Smooth muscle cell (in vitro differentiated cells): ENCODE measurements at regions not wholly inside any gene's neighbourhood (a gene's known extent, or its start where the extent isn't known, plus 50 kb on each side); places are given as distances from the start of the nearest gene placed in this dataset.

Experiments used
- DNase-seq: peaks from one replicate; lab custom pipeline; 2025; ENCODE audit not compliant: unreplicated experiment; lab: John Stamatoyannopoulos, UW
- H2AFZ ChIP-seq: fragments of 200-600 bp; sonication (generic); 2 replicates; pipeline ENCODE4 v1.6.0; 2016; ENCODE audit warnings: antibody characterized with exemption, low read depth, mild to moderate bottlenecking
- H3F3A ChIP-seq: fragments of 200-600 bp; sonication (generic); 2 replicates; pipeline ENCODE4 v1.6.0; 2017; ENCODE audit warnings: antibody characterized with exemption, low read depth
- H3K27ac ChIP-seq: fragments of 200-600 bp; sonication (generic); 2 replicates; pipeline ENCODE4 v1.5.1; 2016; ENCODE audit warnings: low read depth, mild to moderate bottlenecking
- H3K27me3 ChIP-seq: fragments of 200-600 bp; sonication (generic); 2 replicates; pipeline ENCODE4 v1.6.1; 2016; ENCODE audit warnings: low read depth, mild to moderate bottlenecking
- H3K36me3 ChIP-seq: fragments of 200-600 bp; sonication (generic); 2 replicates; pipeline ENCODE4 v1.5.1; 2016; ENCODE audit warnings: low read depth
- H3K4me1 ChIP-seq: fragments of 200-600 bp; sonication (generic); 2 replicates; pipeline ENCODE4 v1.5.1; 2016; ENCODE audit warnings: low read depth
- H3K4me2 ChIP-seq: fragments of 200-600 bp; sonication (generic); 2 replicates; pipeline ENCODE4 v1.6.0; 2016; ENCODE audit warnings: mild to moderate bottlenecking
- H3K4me3 ChIP-seq: fragments of 200-600 bp; sonication (generic); 2 replicates; pipeline ENCODE4 v1.5.1; 2016; ENCODE audit warnings: mild to moderate bottlenecking
- H3K79me2 ChIP-seq: fragments of 200-600 bp; sonication (generic); 2 replicates; pipeline ENCODE4 v1.6.0; 2016; ENCODE audit warnings: low read depth, mild to moderate bottlenecking
- H3K9ac ChIP-seq: fragments of 200-600 bp; sonication (generic); 2 replicates; pipeline ENCODE4 v1.6.0; 2016; ENCODE audit warnings: low read depth
- H3K9me3 ChIP-seq: fragments of 200-600 bp; sonication (generic); replicated peaks from 2 replicates; pipeline ENCODE4 v1.5.1; 2016; ENCODE audit warnings: low read depth
- H4K20me1 ChIP-seq: fragments of 200-600 bp; sonication (generic); 2 replicates; pipeline ENCODE4 v1.6.0; 2016; ENCODE audit warnings: low read depth
- CTCF ChIP-seq: fragments of 200-600 bp; sonication (generic); IDR thresholded peaks from 2 replicates; pipeline ENCODE4 v1.5.1; 2017; ENCODE audit warnings: borderline replicate concordance, mild to moderate bottlenecking, antibody characterized with exemption; ENCODE audit not compliant: insufficient read depth, poor library complexity, severe bottlenecking
- WGBS: methylation state at CpG from one replicate; pipeline ENCODE4 v1.1.7; 2016; ENCODE audit warnings: low lambda C conversion rate; 5-methylcytosine and 5-hydroxymethylcytosine counted together

- no peak for DNase-seq
- no peak overlapping the region for H2AFZ ChIP-seq
- H3F3A ChIP-seq, result no peaks in the 10 kb centered on the region
- TF ChIP-seq CTCF, result no peak
- no peak overlapping the region for H3K4me2 ChIP-seq
- H3K27me3 ChIP-seq, result no peaks in the 10 kb centered on the region
- no peaks in the 10 kb centered on the region for H3K4me1 ChIP-seq
- H3K4me3 ChIP-seq, result no peak overlapping the region
- 88% methylated on average over 2 of the region's 2 CpGs for WGBS
- no peaks in the 10 kb centered on the region for H3K36me3 ChIP-seq
- no peaks in the 10 kb centered on the region for H3K79me2 ChIP-seq
- no peak overlapping the region for H3K9ac ChIP-seq
- no peak overlapping the region for H3K27ac ChIP-seq
- H3K9me3 ChIP-seq, result no peaks in the 10 kb centered on the region
- no peaks in the 10 kb centered on the region for H4K20me1 ChIP-seq
These were observed 52.2 kb upstream of the MED9 start for GRCh38 chr17:17424552-17424951.

- Histone ChIP-seq H4K20me1 (no peaks in the 10 kb centered on the region), H3K4me3 (no peak overlapping the region), H3F3A (no peaks in the 10 kb centered on the region), H3K36me3 (no peaks in the 10 kb centered on the region), H3K27ac (no peak overlapping the region), H3K9me3 (no peaks in the 10 kb centered on the region), H3K9ac (no peak overlapping the region), H3K4me1 (no peaks in the 10 kb centered on the region), H3K79me2 (no peaks in the 10 kb centered on the region), H2AFZ (no peak overlapping the region), H3K27me3 (no peaks in the 10 kb centered on the region), H3K4me2 (no peak overlapping the region)
- no peak for TF ChIP-seq CTCF
- DNase-seq, result no peak
- 96% methylated on average over 7 of the region's 7 CpGs for WGBS
These were observed 51.8 kb upstream of the MED9 start for GRCh38 chr17:17425005-17425404.

- WGBS, result 86% methylated on average over 4 of the region's 4 CpGs
- Histone ChIP-seq H2AFZ (no peak overlapping the region), H3K27ac (no peak overlapping the region), H3K4me1 (no peaks in the 10 kb centered on the region), H3K4me2 (no peak overlapping the region), H3K4me3 (no peak overlapping the region), H3K79me2 (no peaks in the 10 kb centered on the region), H3K9ac (no peak overlapping the region), H3K27me3 (no peaks in the 10 kb centered on the region), H3K9me3 (no peaks in the 10 kb centered on the region), H3K36me3 (no peaks in the 10 kb centered on the region), H4K20me1 (no peaks in the 10 kb centered on the region), H3F3A (no peaks in the 10 kb centered on the region)
- no peak for DNase-seq
- no peak for TF ChIP-seq CTCF
These were observed 51.2 kb upstream of the MED9 start for GRCh38 chr17:17425591-17425990.

GRCh38 chr17:17426184-17426583 lies 50.6 kb upstream of the MED9 start:
- H3K4me2 ChIP-seq, result no peak overlapping the region
- no peak overlapping the region for H3K27ac ChIP-seq
- no peaks in the 10 kb centered on the region for H3K36me3 ChIP-seq
- no peaks in the 10 kb centered on the region for H4K20me1 ChIP-seq
- no peak overlapping the region for H2AFZ ChIP-seq
- H3F3A ChIP-seq, result no peaks in the 10 kb centered on the region
- H3K4me1 ChIP-seq, result no peaks in the 10 kb centered on the region
- no peaks in the 10 kb centered on the region for H3K27me3 ChIP-seq
- no peaks in the 10 kb centered on the region for H3K9me3 ChIP-seq
- 95% methylated on average over 4 of the region's 4 CpGs for WGBS
- no peaks in the 10 kb centered on the region for H3K79me2 ChIP-seq
- no peak for DNase-seq
- no peak overlapping the region for H3K9ac ChIP-seq
- no peak for TF ChIP-seq CTCF
- no peak overlapping the region for H3K4me3 ChIP-seq
